ENCODE measurements at regions not wholly inside any gene's neighbourhood (a gene's known extent, or its start where the extent isn't known, plus 50 kb on each side); places are given as distances from the start of the nearest gene placed in this dataset.

GRCh38 chr6:79787626-79788025 lies 156.5 kb downstream of the SH3BGRL2 start:
- no peaks in the 10 kb centered on the region for H3K36me3 Mint-ChIP-seq
- no peaks in the 10 kb centered on the region for H3K4me1 Mint-ChIP-seq
- ATAC-seq (no peak), DNase-seq (ENCODE audit: low spot score) (no peak)
- ChIA-PET POLR2A (no interaction called here), CTCF (interaction anchor here (1.3 to 4.4 kb wide), 3 partner anchors 9 to 81 kb away, joined by 5 to 22 read pairs (median 6); no protein-coding TSS in a partner anchor)
- H3K27ac Mint-ChIP-seq = no peak overlapping the region
- no peaks in the 10 kb centered on the region for H3K9me3 Mint-ChIP-seq
- H3K4me3 Mint-ChIP-seq = no peak overlapping the region
- TF ChIP-seq NFE2L1 (CRISPR knock-in tag; IDR thresholded peaks at IDR 0.05) = no peak
- no peak for TF ChIP-seq TEAD1 (CRISPR knock-in tag; IDR thresholded peaks at IDR 0.05)
- TF ChIP-seq MYBL2 (CRISPR knock-in tag; IDR thresholded peaks at IDR 0.05) = no peak
- TF ChIP-seq ERG (CRISPR knock-in tag; IDR thresholded peaks at IDR 0.05) = no peak
- no peak for TF ChIP-seq ZNF263 (CRISPR knock-in tag; IDR thresholded peaks at IDR 0.05; ENCODE audit: low read depth)
- no peak for TF ChIP-seq TEAD4 (CRISPR knock-in tag; IDR thresholded peaks at IDR 0.05)
- TF ChIP-seq NFYB (CRISPR knock-in tag; conservative IDR thresholded peaks at IDR 0.05; ENCODE audit: low read depth) = no peak
- no peaks in the 10 kb centered on the region; the same call in 1 of the 2 replicates for H3K27me3 Mint-ChIP-seq (ENCODE audit: low read depth)

GRCh38 chr6:79784395-79784753 lies 153.2 kb downstream of the SH3BGRL2 start:
- Mint-ChIP-seq H3K4me1 (no peaks in the 10 kb centered on the region), H3K4me3 (no peak overlapping the region), H3K27me3 (ENCODE audit: low read depth) (no peaks in the 10 kb centered on the region; the same call in 1 of the 2 replicates), H3K36me3 (no peaks in the 10 kb centered on the region), H3K9me3 (no peaks in the 10 kb centered on the region), H3K27ac (no peak overlapping the region)
- ATAC-seq (no peak), DNase-seq (ENCODE audit: low spot score) (no peak)
- CTCF ChIA-PET = interaction anchor here (1.4 kb wide), 1 partner anchor 22 kb away, joined by 4 read pairs; no protein-coding TSS in a partner anchor
- POLR2A ChIA-PET = no interaction called here
- TF ChIP-seq NR2C2 (CRISPR knock-in tag; IDR thresholded peaks at IDR 0.05) = no peak
- TF ChIP-seq ZNF121 (CRISPR knock-in tag; IDR thresholded peaks at IDR 0.05) = no peak
- no peak for TF ChIP-seq ATF1 (CRISPR knock-in tag; IDR thresholded peaks at IDR 0.05)
- no peak for TF ChIP-seq EMX1 (CRISPR knock-in tag; IDR thresholded peaks at IDR 0.05)
- no peak for TF ChIP-seq ZNF532 (CRISPR knock-in tag; IDR thresholded peaks at IDR 0.05; ENCODE audit: borderline replicate concordance)
- no peak for TF ChIP-seq OVOL2 (CRISPR knock-in tag; IDR thresholded peaks at IDR 0.05; ENCODE audit: borderline replicate concordance)
- no peak for TF ChIP-seq MAX (CRISPR knock-in tag; IDR thresholded peaks at IDR 0.05)
- TF ChIP-seq JAZF1 (CRISPR knock-in tag; IDR thresholded peaks at IDR 0.05) = no peak
- no peak for TF ChIP-seq FOXP4 (CRISPR knock-in tag; IDR thresholded peaks at IDR 0.05)
- TF ChIP-seq RELA (CRISPR knock-in tag; IDR thresholded peaks at IDR 0.05; ENCODE audit: borderline replicate concordance) = no peak
